Psoas muscle (tissue), 7 donors: ENCODE measurements at regions not wholly inside any gene's neighbourhood (a gene's known extent, or its start where the extent isn't known, plus 50 kb on each side); places are given as distances from the start of the nearest gene placed in this dataset.
A peak's percentile ranks its signal among the peaks of the same experiment; 100 is the strongest.

Experiments
- ATAC-seq, 4 donors: fragments of 200-7000 bp; cut with Tn5 transposase; one replicate each; pipeline ENCODE4 v1.9.1; 2020; ENCODE audit warnings: moderate library complexity in 3 of 4, mild to moderate bottlenecking in 2 of 4
- DNase-seq, 2 donors: peaks; one replicate each; pipeline ENCODE4 v3.0.0-alpha.2; 2020
- H3K27ac ChIP-seq: fragments of 200-600 bp; one replicate; pipeline ENCODE4 v1.8.0; 2022
- H3K27me3 ChIP-seq, 3 donors: fragments of 200-600 bp in 1 of 3; one replicate each; pipeline versions ENCODE4 v1.6.1 to v1.8.0; 2013 to 2022; ENCODE audit warnings: low read length in 2 of 3, mild to moderate bottlenecking in 2 of 3, moderate library complexity in 1 of 3; ENCODE audit not compliant: insufficient read depth in 3 of 3
- H3K36me3 ChIP-seq, 2 donors: fragments of 200-600 bp in 1 of 2; one replicate each; pipeline versions ENCODE4 v1.6.1 to v1.8.0; 2013 to 2022; ENCODE audit warnings: low read depth in 1 of 2, mild to moderate bottlenecking in 1 of 2, moderate library complexity in 1 of 2; ENCODE audit not compliant: insufficient read depth in 1 of 2
- H3K4me1 ChIP-seq: fragments of 200-600 bp; one replicate; pipeline ENCODE4 v1.8.0; 2022
- H3K4me3 ChIP-seq: fragments of 200-600 bp; one replicate; pipeline ENCODE4 v1.8.0; 2022; ENCODE audit warnings: mild to moderate bottlenecking
- H3K9me3 ChIP-seq: fragments of 200-600 bp; one replicate; pipeline ENCODE4 v1.8.0; 2022
- WGBS, 3 donors: extraction: QIAGEN DNeasy Blood & Tissue Kit; methylation state at CpG; one replicate each; pipeline versions ENCODE4 v1.1.6 to v1.1.7; 2013; 5-methylcytosine and 5-hydroxymethylcytosine counted together
- intact Hi-C, 2 donors: fragments of 100-400 bp; cut with DNase I; formaldehyde crosslinking; loops; one replicate each; pipeline versions ENCODE4 v1.11.0 to v1.14.2; 2022
- TF ChIP-seq, protein P1 (sequence below): fragments of 200-600 bp; IDR thresholded peaks from one replicate; pipeline ENCODE4 v1.8.0; 2022; ENCODE audit warnings: antibody characterized with exemption
- donor health status: healthy with polysubstance abuse.
- donor health status: DM: no; HTN: no; CAD: no; lungs with moderate emphysema.
- donor health status: Bipolar disorder and iron deficiency.
- donor health status: healthy.
- donor health status: DM: yes; HTN: yes; CAD: no.
- donor health status: DM: no; HTN: no; CAD: no.
- donor health status: DM: yes; HTN: yes; CAD: no.

DNA sequence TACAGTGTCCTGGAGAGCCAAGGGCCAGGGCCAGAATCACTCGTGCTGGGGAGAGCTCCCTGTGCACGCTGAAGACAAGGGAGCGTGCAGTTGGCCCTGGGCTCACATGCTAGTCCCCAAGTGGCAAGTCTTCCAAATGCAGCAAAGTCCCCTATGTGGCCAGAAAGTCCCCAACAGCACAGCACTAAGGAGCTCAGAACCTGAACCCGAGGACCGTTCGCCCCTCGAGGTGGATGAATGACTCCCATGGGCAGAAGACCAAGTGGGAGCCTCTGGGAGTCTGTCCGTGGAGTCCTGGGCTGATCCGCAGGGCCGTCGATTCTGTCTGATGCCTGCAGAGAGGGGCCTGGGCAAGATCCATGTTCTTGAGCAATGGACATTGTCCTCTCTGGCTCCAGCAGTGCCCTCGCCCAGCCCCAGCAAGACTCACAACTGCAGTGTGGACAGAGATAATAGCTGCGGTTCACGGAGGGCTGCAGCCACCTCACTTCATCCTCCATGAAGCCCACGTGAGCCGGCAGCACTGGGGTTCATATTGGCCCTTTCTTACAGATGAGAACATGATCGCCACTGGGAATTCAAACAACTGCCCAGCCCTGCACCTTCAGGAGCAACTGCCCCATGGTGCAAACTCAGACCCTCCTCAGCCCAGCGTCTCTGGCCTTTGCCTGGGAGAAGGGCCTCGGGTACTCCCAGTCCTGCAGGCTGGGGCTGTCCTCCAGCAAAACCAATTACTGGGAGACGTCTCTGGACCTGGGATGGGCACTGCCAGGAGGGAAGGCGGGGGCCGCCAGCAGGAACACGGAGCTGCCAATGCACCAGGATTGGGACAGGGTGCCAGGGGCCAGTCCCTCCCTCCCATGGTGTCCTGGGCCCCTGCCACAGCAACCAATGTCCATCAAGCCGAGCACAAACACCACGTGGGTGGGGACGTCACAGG lies 243.7 kb downstream of the NPHP4 start:
- ATAC-seq: no peak
- WGBS, 3 donors: 64 to 73% (median 65%) methylated on average over 26 of the region's 26 CpGs
- H3K27me3 ChIP-seq: peaks cover 0 to 46% (median 5%) of the 10 kb centered on the region in 3 donors
- H3K36me3 ChIP-seq: no peaks in the 10 kb centered on the region
- TF ChIP-seq, protein P1, sequence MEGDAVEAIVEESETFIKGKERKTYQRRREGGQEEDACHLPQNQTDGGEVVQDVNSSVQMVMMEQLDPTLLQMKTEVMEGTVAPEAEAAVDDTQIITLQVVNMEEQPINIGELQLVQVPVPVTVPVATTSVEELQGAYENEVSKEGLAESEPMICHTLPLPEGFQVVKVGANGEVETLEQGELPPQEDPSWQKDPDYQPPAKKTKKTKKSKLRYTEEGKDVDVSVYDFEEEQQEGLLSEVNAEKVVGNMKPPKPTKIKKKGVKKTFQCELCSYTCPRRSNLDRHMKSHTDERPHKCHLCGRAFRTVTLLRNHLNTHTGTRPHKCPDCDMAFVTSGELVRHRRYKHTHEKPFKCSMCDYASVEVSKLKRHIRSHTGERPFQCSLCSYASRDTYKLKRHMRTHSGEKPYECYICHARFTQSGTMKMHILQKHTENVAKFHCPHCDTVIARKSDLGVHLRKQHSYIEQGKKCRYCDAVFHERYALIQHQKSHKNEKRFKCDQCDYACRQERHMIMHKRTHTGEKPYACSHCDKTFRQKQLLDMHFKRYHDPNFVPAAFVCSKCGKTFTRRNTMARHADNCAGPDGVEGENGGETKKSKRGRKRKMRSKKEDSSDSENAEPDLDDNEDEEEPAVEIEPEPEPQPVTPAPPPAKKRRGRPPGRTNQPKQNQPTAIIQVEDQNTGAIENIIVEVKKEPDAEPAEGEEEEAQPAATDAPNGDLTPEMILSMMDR: no peak
- no peak overlapping the region for H3K27ac ChIP-seq
- H3K4me1 ChIP-seq: no peaks in the 10 kb centered on the region
- intact Hi-C loops: loop anchor here (5.0 to 10.0 kb wide), 3 partner anchors 234 to 1834 kb away; no protein-coding TSS in a partner anchor
- H3K9me3 ChIP-seq: no peaks in the 10 kb centered on the region
- DNase-seq: peak in 1 of 2 donors; percentile 39
- no peak overlapping the region for H3K4me3 ChIP-seq

DNA sequence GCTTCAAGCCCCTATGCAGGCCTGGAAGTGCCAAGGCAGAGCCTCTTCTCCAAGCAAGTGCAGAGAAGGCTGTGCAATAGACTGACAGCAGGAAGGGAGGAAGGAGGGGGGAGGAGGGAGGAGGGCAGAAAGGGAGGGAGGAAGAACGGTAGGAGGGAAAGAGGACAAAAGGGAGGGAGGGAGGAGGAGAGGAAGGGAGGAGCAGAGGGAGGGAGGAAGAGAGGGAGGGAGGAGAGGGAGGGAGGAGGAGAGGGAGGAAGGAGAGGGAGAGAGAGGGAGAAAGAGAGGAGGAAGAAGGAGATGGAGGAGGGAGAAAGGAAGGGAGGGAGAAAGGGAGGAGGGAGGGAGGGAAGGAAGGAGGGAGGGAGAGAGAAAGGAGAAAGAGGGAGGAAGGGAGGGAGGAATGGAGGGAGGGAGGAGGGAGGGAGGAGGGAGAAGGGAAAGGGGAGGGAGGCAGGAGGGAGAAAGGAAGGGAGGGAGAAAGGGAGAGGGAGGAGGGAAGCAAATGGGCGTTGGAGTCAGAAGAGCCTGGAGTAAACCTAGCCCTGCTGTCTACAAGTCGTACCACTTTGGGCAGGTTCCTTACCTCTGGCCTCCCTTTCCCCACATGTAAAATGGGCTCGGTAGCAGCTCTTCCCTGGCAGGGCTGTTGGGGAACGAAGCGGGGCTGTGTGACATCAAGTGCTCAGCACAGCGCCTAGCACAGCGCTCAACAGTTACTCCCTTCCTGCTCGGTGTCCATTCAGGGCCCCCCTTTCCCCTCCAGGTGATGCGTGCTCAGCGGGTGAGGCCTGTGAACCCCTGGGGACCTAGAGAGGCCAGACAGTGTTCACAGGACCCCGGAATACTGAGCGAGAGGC lies 244.6 kb downstream of the NPHP4 start:
- WGBS, 3 donors: 70 to 79% (median 75%) methylated on average over 11 to 13 of the region's 13 CpGs
- H3K9me3 ChIP-seq: no peaks in the 10 kb centered on the region
- DNase-seq (peak in 1 of 2 donors; percentile 34), ATAC-seq (no peak)
- no peaks in the 10 kb centered on the region for H3K36me3 ChIP-seq
- no peak overlapping the region for H3K27ac ChIP-seq
- peaks cover 0 to 45% (median 9%) of the 10 kb centered on the region in 3 donors for H3K27me3 ChIP-seq
- intact Hi-C loops: loop anchor here (5.0 to 10.0 kb wide), 3 partner anchors 233 to 1833 kb away; no protein-coding TSS in a partner anchor
- no peaks in the 10 kb centered on the region for H3K4me1 ChIP-seq
- H3K4me3 ChIP-seq: no peak overlapping the region
- TF ChIP-seq, protein P1: no peak

DNA sequence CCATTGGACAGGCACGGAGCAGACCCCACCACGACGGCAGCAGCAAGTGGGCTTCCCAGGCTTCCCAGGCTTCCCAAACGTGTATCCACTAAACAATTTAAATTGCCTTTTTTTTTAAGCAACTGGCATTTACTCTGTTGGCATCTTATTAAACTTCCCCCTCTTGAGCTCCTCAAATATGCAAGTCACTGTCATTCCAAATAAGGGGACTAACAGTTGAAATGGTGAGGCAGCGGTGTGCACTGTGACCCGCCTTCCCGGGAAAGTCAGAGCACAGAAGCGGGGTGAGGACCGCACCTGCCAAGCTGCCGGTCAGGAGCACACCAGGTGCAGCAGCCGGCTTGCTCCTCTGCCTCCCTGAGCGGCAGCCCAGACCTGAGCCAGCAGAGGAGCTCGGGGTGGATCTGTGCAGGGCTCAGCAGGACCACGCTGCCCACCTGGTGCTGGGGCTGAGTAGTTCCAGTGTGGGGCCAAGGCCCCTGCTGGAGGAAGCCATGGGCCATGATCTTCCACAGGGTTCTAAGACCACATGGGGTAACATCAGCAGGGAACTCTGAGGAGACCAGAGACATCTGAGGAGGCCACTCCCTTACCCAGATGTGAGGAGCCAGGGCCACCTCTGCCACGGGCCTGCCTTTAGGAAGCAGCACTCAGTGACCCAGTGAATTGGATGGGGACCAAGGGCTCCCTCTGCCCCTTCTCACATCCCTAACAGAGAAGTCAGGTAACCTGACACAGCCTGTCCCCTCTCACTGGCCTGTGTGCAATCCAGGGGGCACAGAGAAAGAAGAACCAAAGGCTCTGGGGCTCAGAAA lies 245.4 kb downstream of the NPHP4 start:
- H3K27me3 ChIP-seq: peaks cover 0 to 36% (median 9%) of the 10 kb centered on the region in 3 donors
- ATAC-seq (no peak), DNase-seq (peak in 1 of 2 donors; percentile 25)
- H3K9me3 ChIP-seq: no peaks in the 10 kb centered on the region
- H3K4me1 ChIP-seq: no peaks in the 10 kb centered on the region
- no peak overlapping the region for H3K27ac ChIP-seq
- TF ChIP-seq, protein P1: no peak
- H3K36me3 ChIP-seq: no peaks in the 10 kb centered on the region
- intact Hi-C loops: loop anchor here (5.0 to 10.0 kb wide), 3 partner anchors 232 to 1832 kb away; no protein-coding TSS in a partner anchor
- H3K4me3 ChIP-seq: no peak overlapping the region
- WGBS, 3 donors: 58 to 71% (median 65%) methylated on average over 15 of the region's 15 CpGs
